HepG2 (cell line): ENCODE measurements at regions not wholly inside any gene's neighbourhood (a gene's known extent, or its start where the extent isn't known, plus 50 kb on each side); places are given as distances from the start of the nearest gene placed in this dataset.

Experiments
- ATAC-seq: fragments of 200-7000 bp; cut with Tn5 transposase; 3 replicates; pipeline ENCODE4 v1.9.1; 2020; ENCODE audit warnings: mild to moderate bottlenecking, moderate library complexity
- BruUV-seq: library from RNA; stranded (reverse); fragments of 400-500 nt; replicated peaks from 2 replicates; lab custom pipeline; 2021; lab: Mats Ljungman, UMichigan
- CTCF ChIA-PET: fragments of 300-600 bp; formaldehyde crosslinking; extraction: SDS; loops from one replicate; lab custom pipeline; 2021; ENCODE audit warnings: low total read pairs, inconsistent platforms, low intra/inter-chr PET ratio; lab: Yijun Ruan, JAX
- POLR2A ChIA-PET: fragments of 350-600 bp; sonication (Branson Sonifier 250); formaldehyde crosslinking; loops from one replicate; lab custom pipeline; 2020; ENCODE audit warnings: antibody characterized with exemption, inconsistent platforms; lab: Yijun Ruan, JAX
- DNase-seq: peaks from one replicate; pipeline ENCODE4 v3.0.0-alpha.2; 2015; ENCODE audit warnings: low spot score
- FAIRE-seq: peaks from 3 replicates; lab custom pipeline; 2011; peaks lifted over from hg19 to GRCh38; lab: Jason Lieb, UNC
- H2AFZ ChIP-seq: one replicate; pipeline ENCODE4 v1.6.1; 2011; ENCODE audit warnings: low read length, inconsistent platforms
- H3K27ac ChIP-seq: fragments of 300-600 bp; 3 replicates; pipeline ENCODE4 v1.8.0; 2011; ENCODE audit warnings: mixed run types, mild to moderate bottlenecking, mixed read lengths, low read length, inconsistent platforms; ENCODE audit not compliant: insufficient read depth; ENCODE audit errors: extremely low read length
- H3K27me3 ChIP-seq, 2 experiments: fragments of 200-600 bp in 1 of 2; 2 replicates in 1 of 2; 3 replicates in 1 of 2; pipeline versions ENCODE4 v1.6.0 to v1.8.0; 2011; ENCODE audit warnings: low read length in 2 of 2, mild to moderate bottlenecking in 2 of 2, moderate library complexity in 2 of 2, inconsistent platforms in 1 of 2; ENCODE audit not compliant: insufficient read depth in 2 of 2, control insufficient read depth in 1 of 2
- H3K36me3 ChIP-seq, 2 experiments: fragments of 200-600 bp in 1 of 2; replicated peaks in 1 of 2; 2 replicates in 1 of 2; 3 replicates in 1 of 2; pipeline versions ENCODE4 v1.5.1 to v1.8.0; 2011; ENCODE audit warnings: low read length in 2 of 2, inconsistent platforms in 1 of 2; ENCODE audit not compliant: insufficient read depth in 2 of 2, control insufficient read depth in 1 of 2
- H3K4me1 ChIP-seq: 2 replicates; pipeline ENCODE4 v1.5.1; 2012; ENCODE audit warnings: low read length, inconsistent platforms; ENCODE audit not compliant: insufficient read depth
- H3K4me2 ChIP-seq: 2 replicates; pipeline ENCODE4 v1.6.0; 2011; ENCODE audit warnings: low read depth, low read length, inconsistent platforms
- H3K4me3 ChIP-seq, 3 experiments: fragments of 200-600 bp in 1 of 3; sonication (generic), shearing (Covaris generic) in 1 of 3; replicated peaks in 1 of 3; 2 replicates each; pipeline ENCODE4 v1.5.1; 2011 to 2016; ENCODE audit warnings: low read length in 3 of 3, inconsistent platforms in 2 of 3, low read depth in 2 of 3, mild to moderate bottlenecking in 2 of 3, control low read depth in 1 of 3, mixed read lengths in 1 of 3; ENCODE audit not compliant: insufficient read depth in 1 of 3
- H3K79me2 ChIP-seq: one replicate; pipeline ENCODE4 v1.6.1; 2011; ENCODE audit warnings: low read length, inconsistent platforms; ENCODE audit not compliant: insufficient read depth
- H3K9ac ChIP-seq: 2 replicates; pipeline ENCODE4 v1.6.0; 2011; ENCODE audit warnings: mild to moderate bottlenecking, low read depth, low read length, inconsistent platforms; ENCODE audit not compliant: insufficient read depth
- H3K9me3 ChIP-seq: 2 replicates; pipeline ENCODE4 v1.5.1; 2012; ENCODE audit warnings: mild to moderate bottlenecking, low read length
- H4K20me1 ChIP-seq: 2 replicates; pipeline ENCODE4 v1.6.0; 2011; ENCODE audit warnings: inconsistent platforms, mild to moderate bottlenecking, low read length, moderate library complexity; ENCODE audit not compliant: insufficient read depth
- ATF3 ChIP-seq: sonication (generic); formaldehyde crosslinking; IDR thresholded peaks from 2 replicates; pipeline ENCODE4 v1.4.0; 2020; ENCODE audit warnings: missing genetic modification reagents
- ATF7 ChIP-seq, 2 experiments: fragments of 450-650 bp in 1 of 2; sonication (generic) in 1 of 2; formaldehyde crosslinking in 1 of 2; IDR thresholded peaks; 2 replicates each; pipeline versions ENCODE4 v1.4.0 to v1.6.1; 2016 to 2020; ENCODE audit warnings: antibody characterized with exemption in 1 of 2, mild to moderate bottlenecking in 1 of 2, missing genetic modification reagents in 1 of 2
- HNF4A ChIP-seq: sonication (generic); formaldehyde crosslinking; IDR thresholded peaks from 2 replicates; pipeline ENCODE4 v1.4.0; 2020; ENCODE audit warnings: missing genetic modification reagents
- IRF1 ChIP-seq: sonication (generic); formaldehyde crosslinking; IDR thresholded peaks from 2 replicates; pipeline ENCODE4 v1.4.0; 2020; ENCODE audit warnings: low read depth, mild to moderate bottlenecking, missing genetic modification reagents
- NAIF1 ChIP-seq: sonication (generic); formaldehyde crosslinking; IDR thresholded peaks from 2 replicates; pipeline ENCODE4 v1.5.0; 2020; ENCODE audit warnings: mild to moderate bottlenecking, missing genetic modification reagents, borderline replicate concordance
- NFYB ChIP-seq: sonication (generic); formaldehyde crosslinking; IDR thresholded peaks from 2 replicates; pipeline ENCODE4 v1.4.0; 2020; ENCODE audit warnings: missing genetic modification reagents
- NFYC ChIP-seq: IDR thresholded peaks from 2 replicates; pipeline ENCODE4 v1.6.1; 2016; ENCODE audit warnings: missing genetic modification reagents, missing compliant biosample characterization
- TCF7L2 ChIP-seq: IDR thresholded peaks from 2 replicates; pipeline ENCODE4 v1.6.1; 2011; ENCODE audit warnings: mild to moderate bottlenecking, low read depth, low read length, moderate library complexity
- TEAD3 ChIP-seq: optimal IDR thresholded peaks from 2 replicates; pipeline ENCODE3; 2016; ENCODE audit warnings: borderline replicate concordance
- ZNF143 ChIP-seq: sonication (generic); formaldehyde crosslinking; IDR thresholded peaks from 2 replicates; pipeline ENCODE4 v1.4.0; 2020; ENCODE audit warnings: missing genetic modification reagents
- ZNF24 ChIP-seq: fragments of 450-650 bp; IDR thresholded peaks from 2 replicates; pipeline ENCODE4 v1.6.1; 2017; ENCODE audit warnings: antibody characterized with exemption, mild to moderate bottlenecking
- ZNF75D ChIP-seq: sonication (generic); formaldehyde crosslinking; IDR thresholded peaks from 2 replicates; pipeline ENCODE4 v1.8.1; 2023; ENCODE audit warnings: missing genetic modification reagents, mild to moderate bottlenecking, borderline replicate concordance
- ZSCAN21 ChIP-seq: sonication (generic); formaldehyde crosslinking; IDR thresholded peaks from 2 replicates; pipeline ENCODE4 v1.8.0; 2022; ENCODE audit warnings: mild to moderate bottlenecking, missing genetic modification reagents, moderate library complexity, borderline replicate concordance
- WGBS: methylation state at CpG from one replicate; pipeline ENCODE4 v1.1.6; 2017; ENCODE audit warnings: low lambda C conversion rate; 5-methylcytosine and 5-hydroxymethylcytosine counted together
- in situ Hi-C: cut with HindIII; loops from 2 replicates; pipeline ENCODE4 v1.10.0; 2017; ENCODE audit warnings: low pct_unique_long_range_greater_than_20kb; ENCODE audit not compliant: extremely low pct_ligation_motif_present
- intact Hi-C: fragments of 100-400 bp; cut with micrococcal nuclease; formaldehyde crosslinking; loops from one replicate; pipeline ENCODE4 v1.10.0; 2022; ENCODE audit not compliant: unreplicated experiment
- TF ChIP-seq, protein P1 (sequence below): sonication (generic); formaldehyde crosslinking; IDR thresholded peaks from 2 replicates; pipeline ENCODE4 v1.8.1; 2023; ENCODE audit warnings: mild to moderate bottlenecking, missing genetic modification reagents
- TF ChIP-seq, protein P2 (sequence below): IDR thresholded peaks from 2 replicates; pipeline ENCODE4 v1.6.1; 2016; ENCODE audit warnings: missing compliant biosample characterization, missing genetic modification reagents, borderline replicate concordance
- TF ChIP-seq, protein P3 (sequence below): sonication (generic); formaldehyde crosslinking; IDR thresholded peaks from 2 replicates; pipeline ENCODE4 v1.5.0; 2020; ENCODE audit warnings: mild to moderate bottlenecking, missing genetic modification reagents

DNA sequence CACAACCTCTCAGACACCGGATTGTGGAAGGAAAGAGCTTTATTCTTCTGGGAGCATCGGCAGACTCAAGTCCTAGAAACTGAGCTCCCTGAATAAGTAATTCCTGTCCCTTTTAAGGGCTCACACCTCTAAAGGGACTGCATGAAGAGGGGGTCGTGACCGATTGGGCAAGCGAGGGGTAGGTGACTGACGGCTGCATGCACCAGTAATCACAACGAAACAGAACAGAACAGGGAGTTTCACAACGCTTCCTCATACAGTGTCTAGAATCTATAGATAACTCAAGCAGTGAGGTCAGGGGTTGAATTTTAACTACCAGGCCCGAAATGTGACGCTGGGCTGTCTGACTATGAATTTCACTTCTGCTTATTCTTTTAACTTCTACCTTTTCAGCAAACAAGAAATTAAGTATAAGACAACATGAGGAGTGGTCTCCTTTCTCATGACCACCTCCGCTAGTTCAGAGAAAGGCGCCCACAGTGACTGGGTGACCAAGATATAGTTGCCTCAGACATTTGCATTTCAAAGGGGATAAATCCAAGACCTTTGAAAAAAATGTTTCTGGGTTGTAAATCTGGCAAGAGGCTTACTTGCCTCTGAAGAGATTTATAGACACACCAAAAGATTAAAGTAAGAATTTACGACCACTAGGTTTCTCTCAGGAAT lies 88.4 kb upstream of the ATF7IP2 start (continued):
- TF ChIP-seq, protein P1, sequence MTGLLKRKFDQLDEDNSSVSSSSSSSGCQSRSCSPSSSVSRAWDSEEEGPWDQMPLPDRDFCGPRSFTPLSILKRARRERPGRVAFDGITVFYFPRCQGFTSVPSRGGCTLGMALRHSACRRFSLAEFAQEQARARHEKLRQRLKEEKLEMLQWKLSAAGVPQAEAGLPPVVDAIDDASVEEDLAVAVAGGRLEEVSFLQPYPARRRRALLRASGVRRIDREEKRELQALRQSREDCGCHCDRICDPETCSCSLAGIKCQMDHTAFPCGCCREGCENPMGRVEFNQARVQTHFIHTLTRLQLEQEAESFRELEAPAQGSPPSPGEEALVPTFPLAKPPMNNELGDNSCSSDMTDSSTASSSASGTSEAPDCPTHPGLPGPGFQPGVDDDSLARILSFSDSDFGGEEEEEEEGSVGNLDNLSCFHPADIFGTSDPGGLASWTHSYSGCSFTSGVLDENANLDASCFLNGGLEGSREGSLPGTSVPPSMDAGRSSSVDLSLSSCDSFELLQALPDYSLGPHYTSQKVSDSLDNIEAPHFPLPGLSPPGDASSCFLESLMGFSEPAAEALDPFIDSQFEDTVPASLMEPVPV (CRISPR knock-in tag), result no peak
- no peak for TF ChIP-seq ZSCAN21 (CRISPR knock-in tag)
- TF ChIP-seq, protein P2, sequence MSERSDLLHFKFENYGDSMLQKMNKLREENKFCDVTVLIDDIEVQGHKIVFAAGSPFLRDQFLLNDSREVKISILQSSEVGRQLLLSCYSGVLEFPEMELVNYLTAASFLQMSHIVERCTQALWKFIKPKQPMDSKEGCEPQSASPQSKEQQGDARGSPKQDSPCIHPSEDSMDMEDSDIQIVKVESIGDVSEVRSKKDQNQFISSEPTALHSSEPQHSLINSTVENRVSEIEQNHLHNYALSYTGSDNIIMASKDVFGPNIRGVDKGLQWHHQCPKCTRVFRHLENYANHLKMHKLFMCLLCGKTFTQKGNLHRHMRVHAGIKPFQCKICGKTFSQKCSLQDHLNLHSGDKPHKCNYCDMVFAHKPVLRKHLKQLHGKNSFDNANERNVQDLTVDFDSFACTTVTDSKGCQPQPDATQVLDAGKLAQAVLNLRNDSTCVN (CRISPR knock-in tag), result peak; percentile 58; the same call in 1 of the 2 replicates
- TF ChIP-seq ZNF24, result no peak
- no peak for TF ChIP-seq IRF1 (CRISPR knock-in tag)

GRCh38 chr16:10300905-10301304 lies 85.0 kb upstream of the ATF7IP2 start:
- DNase-seq, result no peak
- peaks cover 31% of the 10 kb centered on the region for H3K4me1 ChIP-seq
- 77% methylated on average over 3 of the region's 3 CpGs for WGBS
- in situ Hi-C loops (no loop called here), intact Hi-C loops (no loop called here)
- H3K27me3 ChIP-seq, result no peaks in the 10 kb centered on the region
- no peak for FAIRE-seq
- H2AFZ ChIP-seq, result no peak overlapping the region
- no peaks in the 10 kb centered on the region for H3K36me3 ChIP-seq
- H3K9ac ChIP-seq, result no peak overlapping the region
- no TSS peak for BruUV-seq
- H3K27ac ChIP-seq, result no peak overlapping the region
- no peaks in the 10 kb centered on the region for H3K9me3 ChIP-seq
- ATAC-seq, result peak; percentile 50; the same call in 2 of the 3 replicates
- CTCF ChIA-PET, result no interaction called here
- no peaks in the 10 kb centered on the region for H3K79me2 ChIP-seq
- no peak overlapping the region for H3K4me2 ChIP-seq
- no peaks in the 10 kb centered on the region for H4K20me1 ChIP-seq
- POLR2A ChIA-PET, result interaction anchor here (1.3 to 1.9 kb wide), 2 partner anchors 32 to 85 kb away, joined by 4 to 7 read pairs; partner anchors contain the start of gene ATF7IP2
- H3K4me3 ChIP-seq, result no peak overlapping the region
- TF ChIP-seq ZNF75D (no peak), TEAD3 (peak; percentile 46), ATF7 (IDR thresholded peaks at IDR 0.05) (no peak), ATF7 (CRISPR knock-in tag; IDR thresholded peaks at IDR 0.05) (no peak), NAIF1 (CRISPR knock-in tag) (no peak), HNF4A (CRISPR knock-in tag) (peak; percentile 40; the same call in 1 of the 2 replicates), NFYC (CRISPR knock-in tag) (peak; percentile 45), NFYB (CRISPR knock-in tag) (peak; percentile 40; the same call in 1 of the 2 replicates), ZNF143 (CRISPR knock-in tag) (peak; percentile 80), ATF3 (CRISPR knock-in tag) (no peak), TCF7L2 (no peak)
- TF ChIP-seq, protein P3, sequence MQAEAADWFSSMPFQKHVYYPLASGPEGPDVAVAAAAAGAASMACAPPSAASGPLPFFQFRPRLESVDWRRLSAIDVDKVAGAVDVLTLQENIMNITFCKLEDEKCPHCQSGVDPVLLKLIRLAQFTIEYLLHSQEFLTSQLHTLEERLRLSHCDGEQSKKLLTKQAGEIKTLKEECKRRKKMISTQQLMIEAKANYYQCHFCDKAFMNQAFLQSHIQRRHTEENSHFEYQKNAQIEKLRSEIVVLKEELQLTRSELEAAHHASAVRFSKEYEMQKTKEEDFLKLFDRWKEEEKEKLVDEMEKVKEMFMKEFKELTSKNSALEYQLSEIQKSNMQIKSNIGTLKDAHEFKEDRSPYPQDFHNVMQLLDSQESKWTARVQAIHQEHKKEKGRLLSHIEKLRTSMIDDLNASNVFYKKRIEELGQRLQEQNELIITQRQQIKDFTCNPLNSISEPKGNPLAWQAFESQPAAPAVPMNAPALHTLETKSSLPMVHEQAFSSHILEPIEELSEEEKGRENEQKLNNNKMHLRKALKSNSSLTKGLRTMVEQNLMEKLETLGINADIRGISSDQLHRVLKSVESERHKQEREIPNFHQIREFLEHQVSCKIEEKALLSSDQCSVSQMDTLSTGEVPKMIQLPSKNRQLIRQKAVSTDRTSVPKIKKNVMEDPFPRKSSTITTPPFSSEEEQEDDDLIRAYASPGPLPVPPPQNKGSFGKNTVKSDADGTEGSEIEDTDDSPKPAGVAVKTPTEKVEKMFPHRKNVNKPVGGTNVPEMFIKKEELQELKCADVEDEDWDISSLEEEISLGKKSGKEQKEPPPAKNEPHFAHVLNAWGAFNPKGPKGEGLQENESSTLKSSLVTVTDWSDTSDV (CRISPR knock-in tag), result no peak
